GM12878 (cell line): ENCODE measurements at regions not wholly inside any gene's neighbourhood (a gene's known extent, or its start where the extent isn't known, plus 50 kb on each side); places are given as distances from the start of the nearest gene placed in this dataset.
A peak's percentile ranks its signal among the peaks of the same experiment; 100 is the strongest.

Experiments used
- CHD1 ChIP-seq: IDR thresholded peaks from 2 replicates; pipeline ENCODE4 v1.6.1; 2012; ENCODE audit warnings: low read depth, low read length, improper control_type of control experiment
- EED ChIP-seq: sonication (generic); IDR thresholded peaks from 2 replicates; pipeline ENCODE4 v1.6.1; 2016; ENCODE audit warnings: antibody characterized with exemption, low read depth
- GATAD2B ChIP-seq: fragments of 450-650 bp; conservative IDR thresholded peaks from 2 replicates; pipeline ENCODE4 v1.6.1; 2017; ENCODE audit warnings: low read depth, mild to moderate bottlenecking, moderate library complexity
- SIN3A ChIP-seq: IDR thresholded peaks from 2 replicates; pipeline ENCODE4 v1.6.1; 2012; ENCODE audit warnings: low read depth, low read length, improper control_type of control experiment
- TF ChIP-seq, protein P1 (sequence below): IDR thresholded peaks from 2 replicates; pipeline ENCODE4 v1.6.1; 2012; ENCODE audit warnings: mild to moderate bottlenecking, low read depth, low read length
- TF ChIP-seq, protein P2 (sequence below): fragments of 450-650 bp; IDR thresholded peaks from 2 replicates; pipeline ENCODE4 v1.6.1; 2017; ENCODE audit warnings: mild to moderate bottlenecking, moderate library complexity
- TF ChIP-seq, protein P3 (sequence below): fragments of 450-650 bp; IDR thresholded peaks from 2 replicates; pipeline ENCODE4 v1.6.1; 2017; ENCODE audit warnings: antibody characterized with exemption, mild to moderate bottlenecking, moderate library complexity
- TF ChIP-seq, protein P4 (sequence below): fragments of 450-650 bp; formaldehyde crosslinking; IDR thresholded peaks from 2 replicates; pipeline ENCODE4 v1.4.0; 2020; ENCODE audit warnings: mild to moderate bottlenecking, moderate library complexity
- TF ChIP-seq, protein P5 (sequence below): fragments of 150-350 bp; IDR thresholded peaks from 2 replicates; pipeline ENCODE4 v1.6.1; 2014; ENCODE audit warnings: mild to moderate bottlenecking, low read depth, low read length

DNA sequence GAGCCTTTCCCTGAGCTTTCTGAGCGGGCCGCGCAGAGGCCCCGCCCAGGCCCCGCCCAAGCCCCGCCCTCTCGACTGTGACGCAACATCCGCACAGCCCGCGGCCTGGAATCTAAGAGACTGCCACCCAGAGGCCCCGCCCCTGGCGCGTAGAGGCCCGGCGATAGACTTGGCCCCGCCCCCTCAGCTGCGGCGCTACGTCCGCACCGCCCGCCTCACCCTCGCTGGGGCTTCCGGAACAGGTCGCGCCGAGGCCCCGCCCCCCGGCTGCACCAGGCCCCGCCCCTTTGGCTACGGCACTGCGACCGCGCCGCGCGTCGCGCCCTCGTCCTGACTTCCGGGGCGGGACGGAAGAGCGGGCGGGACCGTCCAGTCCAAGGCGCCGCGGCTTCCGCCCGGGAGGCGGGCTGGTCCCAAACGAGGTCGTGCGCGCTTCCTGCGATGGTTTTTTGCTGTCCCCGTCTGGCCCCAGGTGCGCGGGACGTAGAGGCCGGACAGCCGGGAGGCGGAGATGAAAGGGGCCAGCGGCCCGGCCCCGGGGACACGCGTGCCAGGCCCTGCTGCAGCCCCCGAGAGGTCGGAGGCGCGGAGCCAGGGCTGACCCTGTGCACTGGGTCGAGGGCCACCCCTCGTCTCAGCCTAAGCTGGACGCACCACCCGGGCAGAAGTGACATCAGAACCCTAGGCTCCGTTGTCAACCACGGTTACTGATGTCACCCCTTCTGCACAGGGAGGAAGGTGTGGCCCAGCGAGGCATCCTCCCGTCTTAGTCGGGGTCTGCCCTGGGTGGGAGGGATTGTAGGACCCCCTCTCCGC lies 59.0 kb upstream of the WNT7B start (continued):
- TF ChIP-seq, protein P1, sequence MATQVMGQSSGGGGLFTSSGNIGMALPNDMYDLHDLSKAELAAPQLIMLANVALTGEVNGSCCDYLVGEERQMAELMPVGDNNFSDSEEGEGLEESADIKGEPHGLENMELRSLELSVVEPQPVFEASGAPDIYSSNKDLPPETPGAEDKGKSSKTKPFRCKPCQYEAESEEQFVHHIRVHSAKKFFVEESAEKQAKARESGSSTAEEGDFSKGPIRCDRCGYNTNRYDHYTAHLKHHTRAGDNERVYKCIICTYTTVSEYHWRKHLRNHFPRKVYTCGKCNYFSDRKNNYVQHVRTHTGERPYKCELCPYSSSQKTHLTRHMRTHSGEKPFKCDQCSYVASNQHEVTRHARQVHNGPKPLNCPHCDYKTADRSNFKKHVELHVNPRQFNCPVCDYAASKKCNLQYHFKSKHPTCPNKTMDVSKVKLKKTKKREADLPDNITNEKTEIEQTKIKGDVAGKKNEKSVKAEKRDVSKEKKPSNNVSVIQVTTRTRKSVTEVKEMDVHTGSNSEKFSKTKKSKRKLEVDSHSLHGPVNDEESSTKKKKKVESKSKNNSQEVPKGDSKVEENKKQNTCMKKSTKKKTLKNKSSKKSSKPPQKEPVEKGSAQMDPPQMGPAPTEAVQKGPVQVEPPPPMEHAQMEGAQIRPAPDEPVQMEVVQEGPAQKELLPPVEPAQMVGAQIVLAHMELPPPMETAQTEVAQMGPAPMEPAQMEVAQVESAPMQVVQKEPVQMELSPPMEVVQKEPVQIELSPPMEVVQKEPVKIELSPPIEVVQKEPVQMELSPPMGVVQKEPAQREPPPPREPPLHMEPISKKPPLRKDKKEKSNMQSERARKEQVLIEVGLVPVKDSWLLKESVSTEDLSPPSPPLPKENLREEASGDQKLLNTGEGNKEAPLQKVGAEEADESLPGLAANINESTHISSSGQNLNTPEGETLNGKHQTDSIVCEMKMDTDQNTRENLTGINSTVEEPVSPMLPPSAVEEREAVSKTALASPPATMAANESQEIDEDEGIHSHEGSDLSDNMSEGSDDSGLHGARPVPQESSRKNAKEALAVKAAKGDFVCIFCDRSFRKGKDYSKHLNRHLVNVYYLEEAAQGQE = no peak
- peak; percentile 67; the same call in 1 of the 2 replicates for TF ChIP-seq SIN3A
- TF ChIP-seq EED = no peak
- TF ChIP-seq, protein P2, sequence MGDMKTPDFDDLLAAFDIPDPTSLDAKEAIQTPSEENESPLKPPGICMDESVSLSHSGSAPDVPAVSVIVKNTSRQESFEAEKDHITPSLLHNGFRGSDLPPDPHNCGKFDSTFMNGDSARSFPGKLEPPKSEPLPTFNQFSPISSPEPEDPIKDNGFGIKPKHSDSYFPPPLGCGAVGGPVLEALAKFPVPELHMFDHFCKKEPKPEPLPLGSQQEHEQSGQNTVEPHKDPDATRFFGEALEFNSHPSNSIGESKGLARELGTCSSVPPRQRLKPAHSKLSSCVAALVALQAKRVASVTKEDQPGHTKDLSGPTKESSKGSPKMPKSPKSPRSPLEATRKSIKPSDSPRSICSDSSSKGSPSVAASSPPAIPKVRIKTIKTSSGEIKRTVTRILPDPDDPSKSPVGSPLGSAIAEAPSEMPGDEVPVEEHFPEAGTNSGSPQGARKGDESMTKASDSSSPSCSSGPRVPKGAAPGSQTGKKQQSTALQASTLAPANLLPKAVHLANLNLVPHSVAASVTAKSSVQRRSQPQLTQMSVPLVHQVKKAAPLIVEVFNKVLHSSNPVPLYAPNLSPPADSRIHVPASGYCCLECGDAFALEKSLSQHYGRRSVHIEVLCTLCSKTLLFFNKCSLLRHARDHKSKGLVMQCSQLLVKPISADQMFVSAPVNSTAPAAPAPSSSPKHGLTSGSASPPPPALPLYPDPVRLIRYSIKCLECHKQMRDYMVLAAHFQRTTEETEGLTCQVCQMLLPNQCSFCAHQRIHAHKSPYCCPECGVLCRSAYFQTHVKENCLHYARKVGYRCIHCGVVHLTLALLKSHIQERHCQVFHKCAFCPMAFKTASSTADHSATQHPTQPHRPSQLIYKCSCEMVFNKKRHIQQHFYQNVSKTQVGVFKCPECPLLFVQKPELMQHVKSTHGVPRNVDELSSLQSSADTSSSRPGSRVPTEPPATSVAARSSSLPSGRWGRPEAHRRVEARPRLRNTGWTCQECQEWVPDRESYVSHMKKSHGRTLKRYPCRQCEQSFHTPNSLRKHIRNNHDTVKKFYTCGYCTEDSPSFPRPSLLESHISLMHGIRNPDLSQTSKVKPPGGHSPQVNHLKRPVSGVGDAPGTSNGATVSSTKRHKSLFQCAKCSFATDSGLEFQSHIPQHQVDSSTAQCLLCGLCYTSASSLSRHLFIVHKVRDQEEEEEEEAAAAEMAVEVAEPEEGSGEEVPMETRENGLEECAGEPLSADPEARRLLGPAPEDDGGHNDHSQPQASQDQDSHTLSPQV = no peak
- no peak for TF ChIP-seq CHD1
- TF ChIP-seq, protein P3, sequence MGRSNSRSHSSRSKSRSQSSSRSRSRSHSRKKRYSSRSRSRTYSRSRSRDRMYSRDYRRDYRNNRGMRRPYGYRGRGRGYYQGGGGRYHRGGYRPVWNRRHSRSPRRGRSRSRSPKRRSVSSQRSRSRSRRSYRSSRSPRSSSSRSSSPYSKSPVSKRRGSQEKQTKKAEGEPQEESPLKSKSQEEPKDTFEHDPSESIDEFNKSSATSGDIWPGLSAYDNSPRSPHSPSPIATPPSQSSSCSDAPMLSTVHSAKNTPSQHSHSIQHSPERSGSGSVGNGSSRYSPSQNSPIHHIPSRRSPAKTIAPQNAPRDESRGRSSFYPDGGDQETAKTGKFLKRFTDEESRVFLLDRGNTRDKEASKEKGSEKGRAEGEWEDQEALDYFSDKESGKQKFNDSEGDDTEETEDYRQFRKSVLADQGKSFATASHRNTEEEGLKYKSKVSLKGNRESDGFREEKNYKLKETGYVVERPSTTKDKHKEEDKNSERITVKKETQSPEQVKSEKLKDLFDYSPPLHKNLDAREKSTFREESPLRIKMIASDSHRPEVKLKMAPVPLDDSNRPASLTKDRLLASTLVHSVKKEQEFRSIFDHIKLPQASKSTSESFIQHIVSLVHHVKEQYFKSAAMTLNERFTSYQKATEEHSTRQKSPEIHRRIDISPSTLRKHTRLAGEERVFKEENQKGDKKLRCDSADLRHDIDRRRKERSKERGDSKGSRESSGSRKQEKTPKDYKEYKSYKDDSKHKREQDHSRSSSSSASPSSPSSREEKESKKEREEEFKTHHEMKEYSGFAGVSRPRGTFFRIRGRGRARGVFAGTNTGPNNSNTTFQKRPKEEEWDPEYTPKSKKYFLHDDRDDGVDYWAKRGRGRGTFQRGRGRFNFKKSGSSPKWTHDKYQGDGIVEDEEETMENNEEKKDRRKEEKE = no peak
- peak; percentile 77; the same call in 1 of the 2 replicates for TF ChIP-seq GATAD2B
- TF ChIP-seq, protein P4, sequence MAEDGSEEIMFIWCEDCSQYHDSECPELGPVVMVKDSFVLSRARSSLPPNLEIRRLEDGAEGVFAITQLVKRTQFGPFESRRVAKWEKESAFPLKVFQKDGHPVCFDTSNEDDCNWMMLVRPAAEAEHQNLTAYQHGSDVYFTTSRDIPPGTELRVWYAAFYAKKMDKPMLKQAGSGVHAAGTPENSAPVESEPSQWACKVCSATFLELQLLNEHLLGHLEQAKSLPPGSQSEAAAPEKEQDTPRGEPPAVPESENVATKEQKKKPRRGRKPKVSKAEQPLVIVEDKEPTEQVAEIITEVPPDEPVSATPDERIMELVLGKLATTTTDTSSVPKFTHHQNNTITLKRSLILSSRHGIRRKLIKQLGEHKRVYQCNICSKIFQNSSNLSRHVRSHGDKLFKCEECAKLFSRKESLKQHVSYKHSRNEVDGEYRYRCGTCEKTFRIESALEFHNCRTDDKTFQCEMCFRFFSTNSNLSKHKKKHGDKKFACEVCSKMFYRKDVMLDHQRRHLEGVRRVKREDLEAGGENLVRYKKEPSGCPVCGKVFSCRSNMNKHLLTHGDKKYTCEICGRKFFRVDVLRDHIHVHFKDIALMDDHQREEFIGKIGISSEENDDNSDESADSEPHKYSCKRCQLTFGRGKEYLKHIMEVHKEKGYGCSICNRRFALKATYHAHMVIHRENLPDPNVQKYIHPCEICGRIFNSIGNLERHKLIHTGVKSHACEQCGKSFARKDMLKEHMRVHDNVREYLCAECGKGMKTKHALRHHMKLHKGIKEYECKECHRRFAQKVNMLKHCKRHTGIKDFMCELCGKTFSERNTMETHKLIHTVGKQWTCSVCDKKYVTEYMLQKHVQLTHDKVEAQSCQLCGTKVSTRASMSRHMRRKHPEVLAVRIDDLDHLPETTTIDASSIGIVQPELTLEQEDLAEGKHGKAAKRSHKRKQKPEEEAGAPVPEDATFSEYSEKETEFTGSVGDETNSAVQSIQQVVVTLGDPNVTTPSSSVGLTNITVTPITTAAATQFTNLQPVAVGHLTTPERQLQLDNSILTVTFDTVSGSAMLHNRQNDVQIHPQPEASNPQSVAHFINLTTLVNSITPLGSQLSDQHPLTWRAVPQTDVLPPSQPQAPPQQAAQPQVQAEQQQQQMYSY (CRISPR knock-in tag) = no peak
- TF ChIP-seq, protein P5, sequence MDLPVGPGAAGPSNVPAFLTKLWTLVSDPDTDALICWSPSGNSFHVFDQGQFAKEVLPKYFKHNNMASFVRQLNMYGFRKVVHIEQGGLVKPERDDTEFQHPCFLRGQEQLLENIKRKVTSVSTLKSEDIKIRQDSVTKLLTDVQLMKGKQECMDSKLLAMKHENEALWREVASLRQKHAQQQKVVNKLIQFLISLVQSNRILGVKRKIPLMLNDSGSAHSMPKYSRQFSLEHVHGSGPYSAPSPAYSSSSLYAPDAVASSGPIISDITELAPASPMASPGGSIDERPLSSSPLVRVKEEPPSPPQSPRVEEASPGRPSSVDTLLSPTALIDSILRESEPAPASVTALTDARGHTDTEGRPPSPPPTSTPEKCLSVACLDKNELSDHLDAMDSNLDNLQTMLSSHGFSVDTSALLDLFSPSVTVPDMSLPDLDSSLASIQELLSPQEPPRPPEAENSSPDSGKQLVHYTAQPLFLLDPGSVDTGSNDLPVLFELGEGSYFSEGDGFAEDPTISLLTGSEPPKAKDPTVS = no peak
